ENCODE measurements at regions not wholly inside any gene's neighbourhood (a gene's known extent, or its start where the extent isn't known, plus 50 kb on each side); places are given as distances from the start of the nearest gene placed in this dataset.

DNA sequence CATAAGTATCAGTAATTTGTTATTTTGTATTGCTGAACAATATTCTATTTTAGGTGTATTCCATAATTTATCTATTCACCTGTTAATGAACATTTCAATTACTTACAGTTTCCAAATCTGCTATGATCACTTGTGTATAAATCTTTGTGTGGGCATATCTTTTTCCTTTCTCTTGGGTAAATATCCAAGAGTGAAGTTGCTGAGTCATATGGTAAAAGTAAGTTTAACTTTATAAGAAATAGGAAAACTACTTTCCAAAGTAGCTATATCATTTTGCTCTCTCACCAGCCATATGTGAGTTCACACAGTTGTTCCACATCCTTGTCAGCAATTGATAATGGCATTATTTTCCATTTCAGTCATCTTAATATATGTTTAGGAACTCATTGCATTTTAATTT is 66.6 kb upstream of the KITLG start:
- H3K79me2 ChIP-seq (ENCODE audit: insufficient read depth, low read depth, low read length) = no peaks in the 10 kb centered on the region
- H3K4me1 ChIP-seq (ENCODE audit: insufficient read depth, low read length, poor library complexity, severe bottlenecking) = no peaks in the 10 kb centered on the region
- H3K36me3 ChIP-seq (ENCODE audit: insufficient read depth, low read length) = no peaks in the 10 kb centered on the region
- DNase-seq (ENCODE audit: low spot score) = no peak
- intact Hi-C loops (cut with micrococcal nuclease; ENCODE audit: unreplicated experiment) = no loop called here
- TF ChIP-seq EZH2phosphoT487 (IDR thresholded peaks at IDR 0.05; ENCODE audit: borderline replicate concordance, low read depth, low read length) = no peak
- TF ChIP-seq, protein P1, sequence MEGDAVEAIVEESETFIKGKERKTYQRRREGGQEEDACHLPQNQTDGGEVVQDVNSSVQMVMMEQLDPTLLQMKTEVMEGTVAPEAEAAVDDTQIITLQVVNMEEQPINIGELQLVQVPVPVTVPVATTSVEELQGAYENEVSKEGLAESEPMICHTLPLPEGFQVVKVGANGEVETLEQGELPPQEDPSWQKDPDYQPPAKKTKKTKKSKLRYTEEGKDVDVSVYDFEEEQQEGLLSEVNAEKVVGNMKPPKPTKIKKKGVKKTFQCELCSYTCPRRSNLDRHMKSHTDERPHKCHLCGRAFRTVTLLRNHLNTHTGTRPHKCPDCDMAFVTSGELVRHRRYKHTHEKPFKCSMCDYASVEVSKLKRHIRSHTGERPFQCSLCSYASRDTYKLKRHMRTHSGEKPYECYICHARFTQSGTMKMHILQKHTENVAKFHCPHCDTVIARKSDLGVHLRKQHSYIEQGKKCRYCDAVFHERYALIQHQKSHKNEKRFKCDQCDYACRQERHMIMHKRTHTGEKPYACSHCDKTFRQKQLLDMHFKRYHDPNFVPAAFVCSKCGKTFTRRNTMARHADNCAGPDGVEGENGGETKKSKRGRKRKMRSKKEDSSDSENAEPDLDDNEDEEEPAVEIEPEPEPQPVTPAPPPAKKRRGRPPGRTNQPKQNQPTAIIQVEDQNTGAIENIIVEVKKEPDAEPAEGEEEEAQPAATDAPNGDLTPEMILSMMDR (conservative IDR thresholded peaks at IDR 0.05; ENCODE audit: low read length) = no peak
- no peak overlapping the region for H2AFZ ChIP-seq (ENCODE audit: low read length)
- BruUV-seq (replicated peaks) = no TSS peak
- CTCF ChIA-PET (ENCODE audit: unreplicated experiment) = no interaction called here
- no peak overlapping the region for H3K4me2 ChIP-seq (ENCODE audit: low read length)
- H3K9me2 ChIP-seq (ENCODE audit: insufficient read depth, low read length) = no peaks in the 10 kb centered on the region
- POLR2A ChIA-PET = no interaction called here
- H4K20me1 ChIP-seq (ENCODE audit: insufficient read depth, low read length) = no peaks in the 10 kb centered on the region
- no peak overlapping the region for H3K4me3 ChIP-seq (ENCODE audit: low read depth, low read length, poor library complexity, severe bottlenecking)
- no peak overlapping the region for H3K27ac ChIP-seq (ENCODE audit: low read depth, low read length, poor library complexity, severe bottlenecking)
- H3K9me3 ChIP-seq (ENCODE audit: low read length) = no peaks in the 10 kb centered on the region

DNA sequence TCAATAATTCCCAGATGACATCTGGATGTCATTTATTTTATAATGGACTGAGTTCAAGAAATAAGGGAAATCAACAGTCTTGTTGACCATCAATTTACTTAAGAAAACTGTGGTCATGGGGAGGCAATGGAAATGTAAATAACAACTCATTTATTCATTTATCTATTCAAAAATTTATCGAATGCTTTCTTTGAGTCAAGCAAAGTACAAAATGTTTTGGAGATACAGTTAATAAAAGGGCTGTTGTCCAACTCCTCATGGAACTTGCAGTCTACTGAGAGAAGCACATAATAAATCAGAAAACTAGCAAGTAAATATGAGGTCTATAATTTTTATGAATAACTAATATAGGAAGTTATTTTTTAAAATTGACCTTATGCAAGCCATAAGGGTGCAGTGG is 65.5 kb upstream of the KITLG start:
- intact Hi-C loops (cut with micrococcal nuclease; ENCODE audit: unreplicated experiment) = no loop called here
- Histone ChIP-seq H2AFZ (ENCODE audit: low read length) (no peak overlapping the region), H3K9me2 (ENCODE audit: insufficient read depth, low read length) (no peaks in the 10 kb centered on the region), H3K9me3 (ENCODE audit: low read length) (no peaks in the 10 kb centered on the region), H4K20me1 (ENCODE audit: insufficient read depth, low read length) (no peaks in the 10 kb centered on the region), H3K79me2 (ENCODE audit: insufficient read depth, low read depth, low read length) (no peaks in the 10 kb centered on the region), H3K4me1 (ENCODE audit: insufficient read depth, low read length, poor library complexity, severe bottlenecking) (no peaks in the 10 kb centered on the region), H3K4me3 (ENCODE audit: low read depth, low read length, poor library complexity, severe bottlenecking) (no peak overlapping the region), H3K36me3 (ENCODE audit: insufficient read depth, low read length) (no peaks in the 10 kb centered on the region), H3K27ac (ENCODE audit: low read depth, low read length, poor library complexity, severe bottlenecking) (no peak overlapping the region), H3K4me2 (ENCODE audit: low read length) (no peak overlapping the region)
- BruUV-seq (replicated peaks) = no TSS peak
- TF ChIP-seq, protein P1 (conservative IDR thresholded peaks at IDR 0.05; ENCODE audit: low read length) = no peak
- TF ChIP-seq EZH2phosphoT487 (IDR thresholded peaks at IDR 0.05; ENCODE audit: borderline replicate concordance, low read depth, low read length) = no peak
- ChIA-PET POLR2A (no interaction called here), CTCF (ENCODE audit: unreplicated experiment) (no interaction called here)
- no peak for DNase-seq (ENCODE audit: low spot score)

DNA sequence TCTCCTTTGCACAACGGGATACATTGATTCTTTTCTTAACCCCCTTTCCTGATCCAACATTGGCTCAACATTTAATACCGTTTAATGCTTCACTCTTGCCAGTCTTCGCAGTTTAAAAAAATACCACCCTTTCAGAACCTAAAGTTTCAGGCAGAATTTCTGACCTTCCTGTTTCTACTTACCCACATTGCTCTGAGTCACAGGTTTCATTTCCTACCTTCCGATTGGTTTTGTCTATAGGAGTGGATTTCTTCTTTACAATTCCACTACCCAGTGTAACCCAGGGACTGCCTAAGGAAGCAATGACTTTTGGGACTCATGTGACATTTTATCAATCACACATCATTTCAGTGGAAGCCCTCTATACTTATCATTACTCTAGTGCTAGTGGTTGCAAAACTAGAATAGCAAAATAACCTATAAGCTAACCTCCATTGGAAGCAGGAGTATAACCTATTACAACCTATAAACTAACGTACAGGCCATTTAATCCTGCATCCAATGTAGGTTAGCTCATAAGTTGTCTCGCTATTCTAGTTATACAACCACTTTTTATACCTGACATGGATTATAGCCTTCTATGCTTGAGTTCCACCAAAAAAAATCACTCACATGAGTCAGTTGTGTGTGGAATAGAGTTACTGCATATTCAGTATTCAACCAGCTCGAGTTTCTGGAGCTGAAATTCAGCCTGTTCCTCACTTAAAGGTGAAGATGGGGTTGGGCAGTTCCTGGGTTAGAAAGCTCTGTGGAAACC is 64.9 kb upstream of the KITLG start:
- H3K4me1 ChIP-seq (ENCODE audit: insufficient read depth, low read length, poor library complexity, severe bottlenecking) = no peaks in the 10 kb centered on the region
- H2AFZ ChIP-seq (ENCODE audit: low read length) = no peak overlapping the region; the same call in 1 of the 2 replicates
- no peaks in the 10 kb centered on the region for H3K9me2 ChIP-seq (ENCODE audit: insufficient read depth, low read length)
- intact Hi-C loops (cut with micrococcal nuclease; ENCODE audit: unreplicated experiment) = no loop called here
- no peak overlapping the region for H3K4me2 ChIP-seq (ENCODE audit: low read length)
- no peaks in the 10 kb centered on the region for H3K9me3 ChIP-seq (ENCODE audit: low read length)
- H3K27ac ChIP-seq (ENCODE audit: low read depth, low read length, poor library complexity, severe bottlenecking) = no peak overlapping the region
- CTCF ChIA-PET (ENCODE audit: unreplicated experiment) = no interaction called here
- TF ChIP-seq, protein P1 (conservative IDR thresholded peaks at IDR 0.05; ENCODE audit: low read length) = no peak
- no peak for TF ChIP-seq EZH2phosphoT487 (IDR thresholded peaks at IDR 0.05; ENCODE audit: borderline replicate concordance, low read depth, low read length)
- H3K36me3 ChIP-seq (ENCODE audit: insufficient read depth, low read length) = no peaks in the 10 kb centered on the region
- no peaks in the 10 kb centered on the region for H3K79me2 ChIP-seq (ENCODE audit: insufficient read depth, low read depth, low read length)
- no peak overlapping the region for H3K4me3 ChIP-seq (ENCODE audit: low read depth, low read length, poor library complexity, severe bottlenecking)
- POLR2A ChIA-PET = no interaction called here
- H4K20me1 ChIP-seq (ENCODE audit: insufficient read depth, low read length) = no peaks in the 10 kb centered on the region
- no TSS peak for BruUV-seq (replicated peaks)
- no peak for DNase-seq (ENCODE audit: low spot score)
